DMS 273 (cell line): ENCODE measurements at regions not wholly inside any gene's neighbourhood (a gene's known extent, or its start where the extent isn't known, plus 50 kb on each side); places are given as distances from the start of the nearest gene placed in this dataset.
A peak's percentile ranks its signal among the peaks of the same experiment; 100 is the strongest.

Experiments used
- DNase-seq: peaks from one replicate; lab custom pipeline; 2025; ENCODE audit not compliant: unreplicated experiment; lab: John Stamatoyannopoulos, UW

DNA sequence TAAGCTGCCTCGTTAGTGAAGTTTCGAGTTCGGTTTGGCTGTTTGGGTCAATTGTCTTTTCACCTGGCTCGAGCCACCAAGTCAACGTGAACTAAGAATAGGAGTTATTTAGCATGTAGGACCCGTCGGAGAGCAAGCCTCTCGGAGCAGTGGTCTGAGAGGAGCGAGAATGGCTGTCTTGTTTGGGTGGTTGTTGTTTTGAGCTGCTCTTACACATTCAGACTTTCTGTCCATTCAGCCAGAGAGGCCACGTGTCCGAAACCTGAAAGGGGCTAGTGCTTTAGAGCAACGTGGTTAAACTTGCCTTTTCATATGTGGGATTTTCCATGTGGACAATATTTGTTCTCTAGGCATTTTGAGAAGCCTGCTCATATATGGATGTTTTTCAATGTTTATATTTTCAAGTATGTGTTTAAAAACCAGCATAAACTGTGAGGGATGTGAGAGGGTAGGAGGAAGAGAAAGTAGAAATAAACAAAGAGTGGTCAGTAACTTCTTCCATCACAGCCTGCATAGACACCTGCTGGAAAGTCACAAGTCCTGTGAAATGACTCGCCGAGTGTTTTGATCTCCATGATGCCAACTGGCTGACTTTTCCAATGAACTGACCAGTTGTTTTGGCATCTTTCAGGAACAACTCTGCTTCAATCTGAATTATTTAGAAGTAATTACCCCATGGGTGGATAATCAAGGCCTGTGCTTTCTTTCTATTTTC lies 221.0 kb downstream of the ASCL1 start:
- DNase-seq: no peak

DNA sequence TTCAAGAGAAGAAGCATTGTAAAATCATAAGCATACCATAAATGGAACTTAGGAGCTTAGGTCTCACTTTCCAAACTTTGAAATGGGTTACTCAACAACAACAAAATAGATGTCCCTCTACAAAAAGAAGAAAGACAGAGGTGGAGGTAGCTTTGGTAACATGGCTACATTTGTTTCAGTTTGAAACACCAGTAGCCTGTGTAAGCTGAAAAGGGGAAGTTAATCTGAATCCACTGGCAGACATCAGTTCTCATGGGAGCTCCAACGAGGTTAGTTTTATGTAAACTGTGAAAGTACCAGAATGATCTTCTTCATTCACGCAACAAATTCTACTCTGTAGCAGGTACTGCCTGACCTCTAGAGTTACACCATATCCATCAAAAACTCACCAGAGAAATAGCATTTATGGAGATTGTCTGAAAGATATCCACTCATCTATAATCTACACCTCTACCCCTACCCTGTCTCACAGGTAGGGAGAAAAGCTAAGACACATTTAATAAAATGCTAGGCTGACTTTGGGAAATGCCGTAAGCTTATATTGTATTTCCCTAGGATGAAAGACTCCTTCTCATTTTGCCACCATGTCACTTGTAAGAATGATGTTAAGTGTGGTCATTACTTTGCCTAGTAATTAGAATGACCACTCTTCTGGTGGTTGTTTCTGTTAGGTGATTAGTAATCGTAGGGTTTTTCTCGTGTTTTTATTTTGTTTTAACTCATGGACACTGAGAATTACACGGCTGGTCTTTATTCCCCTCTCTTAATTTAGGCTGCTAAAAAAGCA lies 224.1 kb downstream of the ASCL1 start:
- no peak for DNase-seq

DNA sequence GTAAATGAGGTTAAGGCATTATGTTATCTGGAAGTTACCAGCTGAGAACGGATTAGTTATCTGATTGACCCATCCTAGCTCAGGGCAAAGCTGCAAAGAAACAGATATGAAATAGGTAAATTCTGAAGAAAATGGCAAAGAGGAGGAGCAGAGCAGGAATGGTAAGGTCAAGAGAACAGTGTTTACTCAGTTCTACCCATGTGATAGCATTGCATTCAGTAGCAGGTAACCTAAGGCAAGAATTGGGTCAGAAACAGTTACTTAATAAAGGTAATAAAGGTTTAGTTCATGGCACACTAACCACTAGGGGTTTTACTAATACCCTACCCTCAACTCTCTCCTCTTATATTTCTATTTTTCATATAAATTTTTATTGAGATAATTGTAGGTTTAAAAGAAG lies 224.8 kb downstream of the ASCL1 start:
- no peak for DNase-seq

DNA sequence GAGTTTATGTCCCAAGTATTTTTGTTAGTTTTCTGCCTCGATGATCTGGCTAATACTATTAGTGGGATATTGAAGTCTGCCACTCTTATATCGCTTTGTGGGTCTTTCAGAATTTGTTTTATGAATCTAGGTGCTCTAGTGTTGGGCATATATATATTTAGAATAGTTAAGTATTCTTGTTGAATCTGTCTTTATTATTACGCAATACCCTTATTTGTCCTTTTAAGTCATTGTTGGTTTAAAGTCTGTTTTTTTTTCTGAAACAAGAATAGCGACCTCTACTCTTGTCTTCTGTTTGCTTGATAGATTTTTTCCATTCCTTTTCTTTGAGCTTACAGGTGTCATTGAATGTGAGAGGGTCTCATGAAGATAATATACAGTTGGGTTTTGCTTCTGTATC lies 239.0 kb downstream of the ASCL1 start:
- no peak for DNase-seq

DNA sequence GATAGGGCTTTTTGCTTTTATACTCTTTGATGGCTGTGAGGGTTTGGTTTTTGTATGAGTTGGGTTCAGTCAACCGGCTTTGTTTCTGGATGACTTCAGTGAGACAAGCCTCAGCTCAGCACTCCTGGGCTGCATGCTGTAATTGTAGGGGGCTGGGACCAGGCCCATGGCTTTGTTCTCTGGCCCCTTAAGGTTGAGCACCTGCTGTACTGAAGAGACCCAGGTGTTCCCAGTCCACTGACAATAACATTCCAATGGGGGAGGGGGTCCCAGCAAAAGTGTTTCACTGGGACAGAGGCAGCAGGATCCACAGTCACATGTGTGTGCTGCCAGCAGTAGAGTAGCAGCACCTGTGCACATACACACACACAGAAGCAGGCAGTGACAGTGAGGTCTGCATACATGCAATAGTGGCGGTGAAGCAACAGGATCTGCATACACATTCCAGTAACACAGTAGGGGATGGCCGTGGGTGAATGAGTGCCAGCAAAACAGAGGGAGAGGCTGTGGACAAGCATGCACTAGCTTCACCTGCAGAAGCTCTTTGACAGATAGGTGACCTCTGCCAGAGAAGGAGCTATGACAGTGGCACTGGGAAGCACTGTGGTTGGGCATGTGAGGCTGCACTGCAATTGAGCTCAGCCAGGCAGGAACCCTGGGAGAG lies 240.4 kb downstream of the ASCL1 start:
- no peak for DNase-seq

DNA sequence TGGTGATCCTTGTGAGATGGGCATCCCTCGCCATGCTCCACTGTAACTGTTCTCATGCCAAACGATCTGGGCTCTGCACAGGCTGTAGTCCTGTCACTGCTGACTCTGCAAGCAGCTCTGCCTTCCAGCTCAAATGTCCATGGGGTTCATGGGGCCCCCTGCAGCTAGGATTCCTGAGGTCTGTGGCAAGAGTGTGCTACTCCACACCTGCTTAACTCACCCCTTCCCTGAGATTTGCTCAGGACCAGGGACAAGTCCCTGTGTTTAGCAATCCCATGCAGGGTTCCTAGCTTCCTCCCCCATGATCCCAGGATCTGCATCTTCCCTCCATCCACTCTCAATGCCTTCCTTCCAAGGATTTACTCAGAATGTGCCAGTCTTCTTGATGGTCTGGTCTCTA lies 241.0 kb downstream of the ASCL1 start:
- DNase-seq: no peak

DNA sequence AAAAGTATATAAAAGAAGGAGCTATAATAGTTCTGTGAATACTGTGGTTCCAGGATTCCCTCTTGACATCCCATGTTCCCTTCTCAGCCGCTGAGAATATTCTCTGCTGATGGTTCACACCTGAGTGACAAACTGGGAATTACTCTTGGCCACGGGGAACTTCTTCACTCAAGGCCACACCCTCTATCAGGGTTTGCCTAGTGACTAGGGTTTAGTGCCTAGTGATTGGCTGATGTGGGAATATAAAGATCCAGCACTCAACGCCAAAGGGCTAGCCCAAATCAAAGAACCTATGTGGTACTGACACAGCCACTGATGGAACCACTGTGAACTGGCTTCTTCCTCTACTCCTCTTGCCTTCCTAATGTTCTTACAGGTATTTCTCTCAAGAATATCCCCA lies 248.4 kb downstream of the ASCL1 start:
- peak; percentile 28 for DNase-seq

DNA sequence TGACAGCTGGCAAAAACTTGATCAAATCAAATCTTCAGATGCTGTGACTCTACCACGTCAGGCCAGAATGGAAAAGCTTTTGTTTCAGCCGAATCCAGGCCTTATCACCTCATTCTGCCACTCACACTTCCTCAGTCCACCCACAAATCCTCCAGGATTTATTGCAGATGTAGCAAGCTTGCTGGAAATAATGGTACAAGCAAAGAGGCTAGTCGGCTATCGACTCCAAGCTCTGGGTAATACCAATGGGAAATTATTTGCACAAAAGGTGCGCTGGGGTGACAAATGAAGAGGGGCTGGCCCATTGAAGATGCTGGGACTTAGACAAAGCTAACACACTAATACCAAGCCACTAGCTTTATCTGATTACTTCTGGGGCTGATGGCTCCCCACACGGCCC lies 250.5 kb downstream of the ASCL1 start:
- DNase-seq: no peak

DNA sequence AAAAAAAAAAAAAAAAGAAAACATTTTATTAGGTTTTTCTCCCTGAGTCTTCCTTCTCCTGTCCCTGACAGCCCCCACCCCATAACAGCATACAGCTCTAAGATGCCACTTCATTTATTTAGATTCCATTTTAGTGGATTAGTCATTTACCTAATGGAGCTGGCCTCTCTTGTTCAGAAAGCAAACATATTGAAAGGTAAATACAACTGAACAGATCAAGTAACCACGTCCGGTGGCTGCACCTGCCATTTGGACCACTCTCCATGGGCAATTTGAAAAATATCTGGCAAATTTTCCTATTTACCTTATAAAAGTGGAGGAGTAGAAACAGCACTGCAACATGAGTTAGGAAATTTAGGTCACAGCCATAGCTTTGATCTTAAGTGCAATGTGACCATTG lies 254.6 kb downstream of the C12orf42 start:
- DNase-seq: no peak

DNA sequence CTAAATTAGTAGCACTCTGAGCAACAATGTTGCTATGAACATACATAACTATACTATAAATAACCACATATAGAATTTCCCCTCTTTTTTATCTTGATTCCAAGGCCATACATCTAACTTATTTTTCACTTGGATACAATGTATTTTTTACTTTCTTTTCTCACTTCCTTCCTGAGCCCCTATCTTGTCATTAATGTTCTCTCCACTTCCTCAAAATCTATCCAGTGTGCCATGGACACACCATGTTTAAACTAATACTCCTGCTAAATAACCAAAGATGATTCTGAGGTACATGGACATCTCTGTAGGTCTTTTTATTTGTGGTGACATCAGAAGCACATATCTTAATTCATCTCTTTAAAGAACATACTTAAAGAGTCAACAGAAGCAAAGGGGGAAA lies 251.2 kb downstream of the C12orf42 start:
- no peak for DNase-seq

DNA sequence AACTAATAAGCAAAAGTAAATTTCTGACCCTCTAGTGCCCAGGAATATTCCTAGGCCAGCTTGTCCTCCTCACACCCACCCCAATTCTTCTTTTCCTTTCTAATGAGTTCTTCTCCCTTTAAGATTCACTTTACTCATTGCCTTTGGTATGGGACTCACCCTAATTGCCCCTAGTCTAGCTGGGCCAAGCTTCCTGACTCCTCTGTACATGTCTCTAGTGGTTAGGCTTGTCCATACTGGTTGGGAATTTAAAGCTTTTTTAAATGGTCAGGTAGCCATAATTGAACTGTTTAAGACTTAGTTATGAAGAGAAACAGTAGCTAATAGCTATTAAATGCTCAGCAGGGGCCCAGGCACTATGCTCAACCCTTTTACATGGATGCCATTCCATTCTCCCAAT lies 248.2 kb downstream of the C12orf42 start:
- peak; percentile 4 for DNase-seq

DNA sequence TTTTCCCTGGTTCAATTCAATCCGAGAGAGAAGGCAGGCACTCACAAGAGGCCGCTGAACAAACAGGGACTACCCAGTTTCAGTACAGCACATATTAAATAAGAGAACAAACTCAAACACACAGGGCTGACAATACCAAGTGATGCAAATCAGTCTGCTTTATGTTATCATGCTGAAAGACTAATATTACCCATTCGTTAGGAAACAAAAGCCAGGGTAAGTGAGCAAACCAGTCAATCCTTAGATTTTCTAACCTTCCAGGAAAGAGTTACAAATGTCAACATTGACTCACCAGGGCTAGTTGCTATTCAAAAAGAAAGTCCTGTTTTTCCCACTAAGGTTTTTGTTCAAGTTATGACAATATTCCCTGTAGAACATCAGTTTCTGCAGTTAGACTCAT lies 246.2 kb downstream of the C12orf42 start:
- DNase-seq: no peak

DNA sequence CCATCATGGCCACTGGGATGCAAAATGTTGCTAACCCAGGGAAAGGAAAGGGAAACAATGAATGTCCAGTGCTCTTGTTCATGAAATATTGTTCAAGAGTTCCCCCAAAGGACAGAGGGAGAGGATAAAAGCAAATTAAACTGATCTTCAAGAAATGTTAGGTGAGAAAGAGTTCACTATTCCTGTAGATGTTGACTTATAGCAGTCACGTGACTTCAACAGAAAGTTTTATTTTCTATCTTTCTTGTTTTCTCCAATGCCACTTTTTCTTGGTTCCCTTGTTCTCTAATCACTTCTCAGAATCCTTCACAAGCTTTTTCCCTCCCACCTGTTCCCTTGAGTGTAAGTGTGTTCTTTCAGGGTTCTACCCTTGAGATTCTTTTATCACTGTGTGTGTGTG lies 245.3 kb downstream of the C12orf42 start:
- no peak for DNase-seq
